K562 (cell line): ENCODE measurements at regions not wholly inside any gene's neighbourhood (a gene's known extent, or its start where the extent isn't known, plus 50 kb on each side); places are given as distances from the start of the nearest gene placed in this dataset.

Source experiments
- ATAC-seq: fragments of 200-7000 bp; cut with Tn5 transposase; 3 replicates; pipeline ENCODE4 v1.9.1; 2020; ENCODE audit warnings: moderate library complexity
- BruUV-seq: library from RNA; stranded (reverse); fragments of 400-500 nt; replicated peaks from 2 replicates; lab custom pipeline; 2021; lab: Mats Ljungman, UMichigan
- CTCF ChIA-PET: fragments of 300-600 bp; formaldehyde crosslinking; extraction: SDS; loops from one replicate; lab custom pipeline; 2021; ENCODE audit warnings: low intra/inter-chr PET ratio; lab: Yijun Ruan, JAX
- POLR2A ChIA-PET: fragments of 300-600, 350-650 bp; sonication (Branson Sonifier 250); formaldehyde crosslinking; extraction: SDS; loops from one replicate; lab custom pipeline; 2021; ENCODE audit warnings: antibody characterized with exemption, inconsistent platforms; lab: Yijun Ruan, JAX
- DNase-seq, 4 experiments: peaks; one replicate each; pipeline versions ENCODE4 v3.0.0 to v3.0.0-alpha.2; 2011 to 2018; ENCODE audit warnings: low spot score in 3 of 4, mixed read lengths in 3 of 4; ENCODE audit errors: extremely low read depth in 1 of 4
- FAIRE-seq: peaks from 2 replicates; lab custom pipeline; 2011; peaks lifted over from hg19 to GRCh38; lab: Jason Lieb, UNC
- H2AFZ ChIP-seq: 2 replicates; pipeline ENCODE4 v1.6.0; 2011; ENCODE audit warnings: low read depth, low read length, control low read depth, inconsistent platforms
- H3K27ac ChIP-seq: fragments of 200-600 bp; 3 replicates; pipeline ENCODE4 v1.8.0; 2011; ENCODE audit warnings: low read depth, mild to moderate bottlenecking, control low read depth, inconsistent platforms, low read length, moderate library complexity, mixed read lengths; ENCODE audit errors: extremely low read depth
- H3K27me3 ChIP-seq, 2 experiments: fragments of 300-600 bp in 1 of 2; 2 replicates in 1 of 2; 3 replicates in 1 of 2; pipeline versions ENCODE4 v1.6.0 to v1.8.0; 2011; ENCODE audit warnings: inconsistent platforms in 2 of 2, low read length in 2 of 2, mild to moderate bottlenecking in 1 of 2, mixed read lengths in 1 of 2, moderate library complexity in 1 of 2; ENCODE audit not compliant: control insufficient read depth in 2 of 2, insufficient read depth in 2 of 2
- H3K36me3 ChIP-seq: fragments of 300-600 bp; 3 replicates; pipeline ENCODE4 v1.8.0; 2011; ENCODE audit warnings: mild to moderate bottlenecking, low read length, inconsistent platforms; ENCODE audit not compliant: control insufficient read depth, insufficient read depth
- H3K4me1 ChIP-seq, 2 experiments: fragments of 200-600 bp in 1 of 2; replicated peaks in 1 of 2; 2 replicates in 1 of 2; 3 replicates in 1 of 2; pipeline versions ENCODE4 v1.5.1 to v1.8.0; 2011; ENCODE audit warnings: inconsistent platforms in 2 of 2, low read length in 2 of 2, mild to moderate bottlenecking in 1 of 2, mixed read lengths in 1 of 2, moderate library complexity in 1 of 2; ENCODE audit not compliant: control insufficient read depth in 2 of 2, insufficient read depth in 2 of 2
- H3K4me2 ChIP-seq: 2 replicates; pipeline ENCODE4 v1.6.1; 2011; ENCODE audit warnings: low read length, control low read depth, inconsistent platforms, mixed read lengths; ENCODE audit not compliant: insufficient read depth
- H3K4me3 ChIP-seq: fragments of 200-600 bp; sonication (generic), shearing (Covaris generic); 2 replicates; pipeline ENCODE4 v1.5.1; 2016; ENCODE audit warnings: control low read depth, inconsistent platforms
- H3K79me2 ChIP-seq: fragments of 200-600 bp; 3 replicates; pipeline ENCODE4 v1.8.0; 2011; ENCODE audit warnings: low read length, inconsistent platforms; ENCODE audit not compliant: control insufficient read depth, insufficient read depth
- H3K9ac ChIP-seq, 2 experiments: 2 replicates each; pipeline versions ENCODE4 v1.6.0 to v1.6.1; 2011; ENCODE audit warnings: low read depth in 2 of 2, low read length in 2 of 2, control low read depth in 1 of 2, inconsistent platforms in 1 of 2, mild to moderate bottlenecking in 1 of 2, mixed read lengths in 1 of 2; ENCODE audit not compliant: insufficient read depth in 1 of 2
- H3K9me1 ChIP-seq: one replicate; pipeline ENCODE4 v1.6.0; 2011; ENCODE audit warnings: inconsistent platforms, mild to moderate bottlenecking, low read length, moderate library complexity; ENCODE audit not compliant: control insufficient read depth, insufficient read depth
- H3K9me3 ChIP-seq: replicated peaks from 2 replicates; pipeline ENCODE4 v1.5.1; 2011; ENCODE audit warnings: low read depth, low read length, inconsistent platforms; ENCODE audit not compliant: control insufficient read depth, insufficient read depth
- H4K20me1 ChIP-seq: replicated peaks from 2 replicates; pipeline ENCODE4 v1.6.1; 2011; ENCODE audit warnings: low read length, inconsistent platforms, mixed read lengths; ENCODE audit not compliant: control insufficient read depth, insufficient read depth
- ATF1 ChIP-seq, 2 experiments: fragments of 450-650 bp in 1 of 2; IDR thresholded peaks; 2 replicates each; pipeline ENCODE4 v1.6.1; 2016; ENCODE audit warnings: missing compliant biosample characterization in 1 of 2, missing genetic modification characterization in 1 of 2
- EGR1 ChIP-seq: fragments of 450-650 bp; conservative IDR thresholded peaks from 2 replicates; pipeline ENCODE4 v1.6.1; 2017; ENCODE audit warnings: mild to moderate bottlenecking
- GTF3C2 ChIP-seq: IDR thresholded peaks from 3 replicates; pipeline ENCODE4 v1.6.1; 2011; ENCODE audit warnings: borderline replicate concordance, mild to moderate bottlenecking, moderate library complexity; ENCODE audit not compliant: insufficient read length; ENCODE audit errors: extremely low read depth
- PCBP1 ChIP-seq: fragments of 200-400 bp; formaldehyde crosslinking; IDR thresholded peaks from 2 replicates; pipeline ENCODE4 v1.6.1; 2018; ENCODE audit warnings: mild to moderate bottlenecking, low read depth, low read length; ENCODE audit not compliant: poor library complexity, severe bottlenecking
- THAP7 ChIP-seq: fragments of 250-450 bp; sonication (Bioruptor Pico); IDR thresholded peaks from 2 replicates; pipeline ENCODE4 v1.5.0; 2021
- THRA ChIP-seq: fragments of 450-650 bp; IDR thresholded peaks from 2 replicates; pipeline ENCODE4 v1.6.1; 2017; ENCODE audit warnings: mild to moderate bottlenecking, moderate library complexity
- USF2 ChIP-seq: sonication (generic); formaldehyde crosslinking; IDR thresholded peaks from 2 replicates; pipeline ENCODE4 v1.5.0; 2020; ENCODE audit warnings: missing genetic modification reagents
- ZNF592 ChIP-seq: fragments of 450-650 bp; IDR thresholded peaks from 2 replicates; pipeline ENCODE4 v1.6.1; 2017; ENCODE audit warnings: antibody characterized with exemption, mild to moderate bottlenecking
- WGBS: fragments of 100-300 bp; shearing (Covaris generic); methylation state at CpG from one replicate; pipeline ENCODE4 v1.1.6; 2016; ENCODE audit warnings: low coverage, mixed read lengths; ENCODE audit not compliant: insufficient coverage; ENCODE audit errors: missing lambda C conversion rate; 5-methylcytosine and 5-hydroxymethylcytosine counted together
- in situ Hi-C: fragments of 300-500 bp; cut with MboI; formaldehyde crosslinking; loops from 4 replicates; pipeline ENCODE4 v1.15.0; 2018; ENCODE audit warnings: inconsistent platforms, mixed read lengths
- intact Hi-C: fragments of 100-400 bp; cut with micrococcal nuclease; formaldehyde crosslinking; loops from 2 replicates; pipeline ENCODE4 v1.14.2; 2022

- H4K20me1 ChIP-seq = no peaks in the 10 kb centered on the region
- H3K36me3 ChIP-seq = no peaks in the 10 kb centered on the region
- POLR2A ChIA-PET = no interaction called here
- no TSS peak for BruUV-seq
- no peak overlapping the region for H3K4me3 ChIP-seq
- in situ Hi-C loops (no loop called here), intact Hi-C loops (no loop called here)
- FAIRE-seq (no peak), ATAC-seq (no peak), DNase-seq (no peak)
- H3K4me1 ChIP-seq = no peaks in the 10 kb centered on the region
- no peaks in the 10 kb centered on the region for H3K9me3 ChIP-seq
- no peaks in the 10 kb centered on the region for H3K9me1 ChIP-seq
- H3K27me3 ChIP-seq = no peaks in the 10 kb centered on the region
- no peak overlapping the region for H2AFZ ChIP-seq
- H3K9ac ChIP-seq = no peak overlapping the region
- no peaks in the 10 kb centered on the region for H3K79me2 ChIP-seq
- H3K27ac ChIP-seq = no peak overlapping the region
- CTCF ChIA-PET = no interaction called here
- H3K4me2 ChIP-seq = no peak overlapping the region
- no peak for TF ChIP-seq ATF1 (CRISPR knock-in tag; IDR thresholded peaks at IDR 0.05)
- TF ChIP-seq ATF1 (tag; IDR thresholded peaks at IDR 0.05) = no peak
- no peak for TF ChIP-seq THAP7 (CRISPR knock-in tag)
- no peak for TF ChIP-seq THRA
- no peak for TF ChIP-seq PCBP1
- TF ChIP-seq EGR1 = no peak
- TF ChIP-seq ZNF592 = no peak
- no peak for TF ChIP-seq GTF3C2
- TF ChIP-seq USF2 = no peak
- 0% methylated on average over 3 of the region's 3 CpGs for WGBS
These were observed 76.9 kb upstream of the SMAD1 start for GRCh38 chr4:145404761-145405160.
